Heart left ventricle (tissue), 13 donors: ENCODE measurements at regions not wholly inside any gene's neighbourhood (a gene's known extent, or its start where the extent isn't known, plus 50 kb on each side); places are given as distances from the start of the nearest gene placed in this dataset.

Experiments used
- CTCF ChIP-seq, 12 donors: fragments of 200-600 bp; sonication (generic) in 4 of 12; IDR thresholded peaks; one replicate each; pipeline versions ENCODE4 v1.5.0 to v1.8.0; 2018 to 2022; ENCODE audit warnings: antibody characterized with exemption in 12 of 12, mild to moderate bottlenecking in 5 of 12
- POLR2A ChIP-seq, 2 donors: fragments of 450-650 bp; IDR thresholded peaks; one replicate each; pipeline ENCODE4 v1.6.1; 2017; ENCODE audit warnings: antibody characterized with exemption in 2 of 2, mild to moderate bottlenecking in 2 of 2, moderate library complexity in 2 of 2
- donor health status: ischemic (EF 13 %, LVEDD 7.1; RV severe dilation, severe dysfunction).
- donor health status: DM: no; HTN: yes; CAD: no.
- donor health status: DM: no; HTN: no; CAD: no.
- donor health status: ischemic (EF 25% LVEDD 6.9; RV normal size, moderate dysfunction).
- donor health status: ischemic (EF 25% LVEDD 5.7; RV mildly dilated, moderate dysfunction).
- donor health status: ischemic (EF 35%, LVEDD 5.7; RV mildly dilated, moderate dysfunction).
- donor health status: nonischemic (EF 11% LVEDD 7.7; RV severe dilation, severe dysfunction).
- donor health status: DM: yes; HTN: yes; CAD: no.
- donor health status: PGD.
- donor health status: ischemic (EF 29% LVEDD 5.4; RV normal size, mild dysfunction).
- donor health status: nonischemic (EF 23%, LVEDD 6.1; RV moderate dilation, normal function).

- no peak for TF ChIP-seq CTCF (IDR thresholded peaks at IDR 0.05)
- no peak for TF ChIP-seq POLR2A (IDR thresholded peaks at IDR 0.05)
Observed at GRCh38 chr1:218073062-218073461, 212.0 kb upstream of the RRP15 start.
